ENCODE measurements at regions not wholly inside any gene's neighbourhood (a gene's known extent, or its start where the extent isn't known, plus 50 kb on each side); places are given as distances from the start of the nearest gene placed in this dataset.

DNA sequence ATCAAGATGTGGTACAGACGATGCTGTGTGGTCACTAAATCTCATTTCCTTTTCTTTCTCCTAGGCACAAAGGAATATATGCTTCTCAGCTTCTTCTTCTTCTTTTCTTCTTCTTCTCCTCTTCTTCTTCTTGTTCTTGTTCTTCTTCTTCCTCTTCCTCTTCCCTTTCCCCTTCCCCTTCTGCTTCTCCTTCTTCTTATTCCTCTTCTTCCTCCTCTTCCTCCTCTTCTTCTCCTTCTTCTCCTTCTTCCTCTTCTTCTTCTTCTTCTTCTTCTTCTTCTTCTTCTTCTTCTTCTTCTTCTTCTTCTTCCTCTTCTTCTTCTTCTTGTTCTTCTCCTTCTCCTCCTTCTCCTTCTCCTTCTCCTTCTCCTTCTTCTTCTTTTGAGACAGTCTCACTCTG, 190.4 kb upstream of the DTNBP1 start:
- TF ChIP-seq, protein P1, sequence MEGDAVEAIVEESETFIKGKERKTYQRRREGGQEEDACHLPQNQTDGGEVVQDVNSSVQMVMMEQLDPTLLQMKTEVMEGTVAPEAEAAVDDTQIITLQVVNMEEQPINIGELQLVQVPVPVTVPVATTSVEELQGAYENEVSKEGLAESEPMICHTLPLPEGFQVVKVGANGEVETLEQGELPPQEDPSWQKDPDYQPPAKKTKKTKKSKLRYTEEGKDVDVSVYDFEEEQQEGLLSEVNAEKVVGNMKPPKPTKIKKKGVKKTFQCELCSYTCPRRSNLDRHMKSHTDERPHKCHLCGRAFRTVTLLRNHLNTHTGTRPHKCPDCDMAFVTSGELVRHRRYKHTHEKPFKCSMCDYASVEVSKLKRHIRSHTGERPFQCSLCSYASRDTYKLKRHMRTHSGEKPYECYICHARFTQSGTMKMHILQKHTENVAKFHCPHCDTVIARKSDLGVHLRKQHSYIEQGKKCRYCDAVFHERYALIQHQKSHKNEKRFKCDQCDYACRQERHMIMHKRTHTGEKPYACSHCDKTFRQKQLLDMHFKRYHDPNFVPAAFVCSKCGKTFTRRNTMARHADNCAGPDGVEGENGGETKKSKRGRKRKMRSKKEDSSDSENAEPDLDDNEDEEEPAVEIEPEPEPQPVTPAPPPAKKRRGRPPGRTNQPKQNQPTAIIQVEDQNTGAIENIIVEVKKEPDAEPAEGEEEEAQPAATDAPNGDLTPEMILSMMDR (conservative IDR thresholded peaks at IDR 0.05; ENCODE audit: low read depth, low read length): no peak
- TF ChIP-seq EZH2 (IDR thresholded peaks at IDR 0.05; ENCODE audit: low read length, unreplicated experiment) (no peak), EZH2phosphoT487 (IDR thresholded peaks at IDR 0.05; ENCODE audit: borderline replicate concordance, low read length) (no peak)
